ENCODE measurements at regions not wholly inside any gene's neighbourhood (a gene's known extent, or its start where the extent isn't known, plus 50 kb on each side); places are given as distances from the start of the nearest gene placed in this dataset.
"Not testable (repeated sequence)": the region's sequence is repeated elsewhere in the genome, so short reads cannot be mapped to it uniquely, and the experiment has no call there.

DNA sequence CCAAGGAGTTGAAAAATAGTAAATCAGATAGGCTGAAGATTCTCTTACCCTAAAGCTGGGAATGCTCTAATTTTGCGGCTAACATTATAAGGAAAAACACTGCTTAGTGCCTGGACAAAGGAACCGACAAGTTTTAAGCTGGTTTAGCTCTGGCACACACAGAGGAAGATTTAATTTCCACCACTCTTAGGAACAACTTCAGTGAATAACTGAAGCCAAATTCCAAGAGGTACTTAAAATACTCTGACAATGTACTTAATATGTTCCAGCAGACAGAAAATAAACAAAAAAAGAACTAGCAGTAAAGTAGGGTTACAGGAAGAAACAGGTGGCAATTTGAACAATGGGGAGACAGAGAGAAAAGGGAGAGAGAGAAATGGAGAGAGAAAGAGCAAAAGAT lies 340.8 kb upstream of the NDST4 start:
- Histone ChIP-seq H3K4me1 (no peaks in the 10 kb centered on the region; the same call in 1 of the 2 replicates), H3K9me3 (no peaks in the 10 kb centered on the region), H3K4me3 (no peak overlapping the region), H3K27me3 (ENCODE audit: low read depth) (no peaks in the 10 kb centered on the region), H3K36me3 (replicated peaks) (no peaks in the 10 kb centered on the region)
- in situ Hi-C loops (cut with MboI; ENCODE audit: low sequenced_read_pairs), result no loop called here
- DNase-seq (ENCODE audit: low spot score in 2 of 2), result no peak

DNA sequence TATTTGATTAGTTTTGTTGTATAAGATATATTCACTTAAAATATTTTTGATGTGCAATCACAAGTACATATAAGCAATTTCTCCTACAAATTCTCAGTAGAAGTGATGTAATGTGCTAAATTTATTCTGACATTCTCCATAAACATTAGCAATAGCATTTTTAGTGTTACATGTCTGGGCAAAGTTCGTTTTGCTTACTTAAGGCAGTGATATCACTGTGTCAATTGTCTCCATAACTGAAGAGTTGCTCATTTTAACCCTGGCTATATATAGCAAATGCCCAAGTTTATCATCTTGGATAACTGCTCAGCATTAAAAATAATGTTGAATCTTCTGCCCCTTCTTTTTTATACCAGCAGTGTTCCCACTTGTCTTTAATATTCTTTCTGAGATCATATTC lies 340.0 kb upstream of the NDST4 start:
- Histone ChIP-seq H3K9me3 (no peaks in the 10 kb centered on the region), H3K4me1 (no peaks in the 10 kb centered on the region; the same call in 1 of the 2 replicates), H3K4me3 (no peak overlapping the region), H3K27me3 (ENCODE audit: low read depth) (no peaks in the 10 kb centered on the region), H3K36me3 (replicated peaks) (no peaks in the 10 kb centered on the region)
- in situ Hi-C loops (cut with MboI; ENCODE audit: low sequenced_read_pairs), result no loop called here
- DNase-seq (ENCODE audit: low spot score in 2 of 2), result no peak

DNA sequence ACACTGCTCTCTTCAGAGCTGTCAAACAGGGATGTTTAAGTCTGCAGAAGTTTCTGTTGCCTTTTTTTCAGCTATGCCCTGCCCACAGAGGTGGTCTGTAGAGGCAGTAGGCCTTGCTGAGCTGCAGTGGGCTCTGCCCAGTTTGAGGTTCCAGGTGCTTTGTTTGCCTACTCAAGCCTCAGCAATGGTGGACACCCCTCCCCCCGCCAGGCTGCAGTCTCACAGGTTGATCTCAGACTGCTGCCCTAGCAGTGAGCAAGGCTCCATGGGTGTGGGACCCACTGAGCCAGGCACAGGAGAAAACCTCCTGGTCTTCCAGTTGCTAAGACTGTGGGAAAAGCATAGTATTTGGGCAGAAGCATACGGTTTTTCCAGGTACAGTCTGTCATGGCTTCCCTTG lies 338.8 kb upstream of the NDST4 start:
- H3K9me3 ChIP-seq; in situ Hi-C loops (cut with MboI; ENCODE audit: low sequenced_read_pairs); DNase-seq (ENCODE audit: low spot score in 2 of 2); H3K4me1 ChIP-seq; H3K27me3 ChIP-seq (ENCODE audit: low read depth); H3K4me3 ChIP-seq; H3K36me3 ChIP-seq (replicated peaks): not testable (repeated sequence)

DNA sequence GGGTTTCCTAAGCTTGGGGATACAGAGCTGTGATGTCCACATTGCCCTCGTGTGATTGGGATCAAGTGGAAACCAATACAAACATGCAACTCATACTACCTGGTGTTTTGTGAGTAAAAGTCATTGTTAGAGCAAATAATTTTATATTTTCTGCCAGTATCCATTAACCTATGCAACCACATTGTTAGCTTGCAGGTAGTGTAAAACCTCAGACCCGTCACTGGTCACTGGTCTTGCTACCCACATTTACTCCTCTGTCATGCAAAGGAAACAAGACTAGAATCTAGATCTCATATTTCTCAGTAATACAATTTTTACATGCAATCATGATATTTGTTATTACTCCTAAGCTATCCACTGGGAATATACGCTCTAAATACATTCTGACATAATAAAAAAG lies 324.3 kb upstream of the NDST4 start:
- H3K4me1 ChIP-seq, result no peaks in the 10 kb centered on the region
- DNase-seq (ENCODE audit: low spot score in 2 of 2), result no peak
- H3K27me3 ChIP-seq (ENCODE audit: low read depth), result no peaks in the 10 kb centered on the region
- no peak overlapping the region for H3K4me3 ChIP-seq
- in situ Hi-C loops (cut with MboI; ENCODE audit: low sequenced_read_pairs), result no loop called here
- H3K36me3 ChIP-seq (replicated peaks), result no peaks in the 10 kb centered on the region
- H3K9me3 ChIP-seq, result no peaks in the 10 kb centered on the region

DNA sequence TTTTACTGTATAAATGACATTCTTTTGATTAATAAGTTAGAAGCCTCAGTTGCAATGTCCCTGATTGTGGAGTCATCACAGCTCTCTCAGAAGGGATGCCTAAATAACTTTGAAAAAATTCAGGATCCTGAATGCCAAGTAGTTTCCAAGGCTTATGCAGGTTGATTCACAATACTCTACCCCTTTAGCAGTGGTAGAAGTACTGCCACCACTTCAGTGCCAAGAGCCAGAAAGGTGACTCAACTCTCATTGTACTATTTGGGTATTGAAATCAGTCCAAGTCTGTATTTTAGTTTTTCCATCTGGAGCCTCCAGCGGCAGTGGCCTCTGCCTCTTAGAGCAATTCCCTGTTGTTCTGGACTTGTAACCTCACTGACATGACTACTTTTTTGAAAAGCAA lies 320.1 kb upstream of the NDST4 start:
- no peak for DNase-seq (ENCODE audit: low spot score in 2 of 2)
- Histone ChIP-seq H3K27me3 (ENCODE audit: low read depth) (no peaks in the 10 kb centered on the region), H3K4me3 (no peak overlapping the region), H3K36me3 (replicated peaks) (no peaks in the 10 kb centered on the region), H3K4me1 (no peaks in the 10 kb centered on the region), H3K9me3 (no peaks in the 10 kb centered on the region)
- in situ Hi-C loops (cut with MboI; ENCODE audit: low sequenced_read_pairs), result no loop called here

DNA sequence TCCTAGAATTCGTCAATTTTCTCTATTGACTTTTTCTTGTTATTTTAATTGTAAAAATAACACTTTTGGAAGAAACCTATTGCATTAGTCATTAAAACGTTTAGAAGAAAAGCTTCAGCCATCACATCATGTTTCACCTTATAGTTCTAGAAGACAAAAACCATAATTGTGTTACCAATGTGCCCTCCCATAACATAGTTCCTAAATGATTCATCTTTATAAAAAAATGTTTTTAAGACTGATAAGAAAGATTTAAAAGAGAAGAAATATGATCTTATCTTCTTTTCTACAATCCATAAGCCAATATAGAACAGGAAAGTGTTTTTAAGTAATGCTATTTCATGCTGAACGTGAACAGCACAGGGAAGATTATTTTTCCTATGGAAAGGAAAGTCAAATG lies 316.6 kb upstream of the NDST4 start:
- H3K27me3 ChIP-seq (ENCODE audit: low read depth), result no peaks in the 10 kb centered on the region
- DNase-seq (ENCODE audit: low spot score in 2 of 2), result no peak
- peaks cover 6% of the 10 kb centered on the region; the same call in 1 of the 2 replicates for H3K4me1 ChIP-seq
- no peaks in the 10 kb centered on the region for H3K36me3 ChIP-seq (replicated peaks)
- no peak overlapping the region for H3K4me3 ChIP-seq
- no peaks in the 10 kb centered on the region for H3K9me3 ChIP-seq
- in situ Hi-C loops (cut with MboI; ENCODE audit: low sequenced_read_pairs), result no loop called here

DNA sequence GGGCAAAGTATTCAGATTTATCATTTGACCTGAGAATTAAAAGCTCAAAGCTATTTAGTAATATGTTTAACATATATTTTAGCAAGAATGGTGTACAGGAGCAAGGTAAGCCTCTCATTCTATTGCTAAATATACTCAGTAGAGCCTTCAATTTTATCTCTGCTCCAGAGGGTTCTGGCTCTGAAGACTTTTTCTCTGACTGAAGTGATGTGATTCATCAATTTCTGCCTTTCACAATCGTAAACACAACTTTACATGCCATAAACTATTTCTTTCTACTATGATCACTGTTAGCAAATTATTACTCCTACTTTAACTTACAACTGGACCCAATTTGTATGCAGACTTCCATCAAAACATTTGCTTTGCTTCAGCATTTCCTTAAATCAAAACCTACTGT lies 315.0 kb upstream of the NDST4 start:
- in situ Hi-C loops (cut with MboI; ENCODE audit: low sequenced_read_pairs), result no loop called here
- DNase-seq (ENCODE audit: low spot score in 2 of 2), result no peak
- H3K4me3 ChIP-seq, result no peak overlapping the region
- H3K36me3 ChIP-seq (replicated peaks), result no peaks in the 10 kb centered on the region
- no peaks in the 10 kb centered on the region for H3K27me3 ChIP-seq (ENCODE audit: low read depth)
- H3K4me1 ChIP-seq, result peaks cover 6% of the 10 kb centered on the region; the same call in 1 of the 2 replicates
- H3K9me3 ChIP-seq, result no peaks in the 10 kb centered on the region

DNA sequence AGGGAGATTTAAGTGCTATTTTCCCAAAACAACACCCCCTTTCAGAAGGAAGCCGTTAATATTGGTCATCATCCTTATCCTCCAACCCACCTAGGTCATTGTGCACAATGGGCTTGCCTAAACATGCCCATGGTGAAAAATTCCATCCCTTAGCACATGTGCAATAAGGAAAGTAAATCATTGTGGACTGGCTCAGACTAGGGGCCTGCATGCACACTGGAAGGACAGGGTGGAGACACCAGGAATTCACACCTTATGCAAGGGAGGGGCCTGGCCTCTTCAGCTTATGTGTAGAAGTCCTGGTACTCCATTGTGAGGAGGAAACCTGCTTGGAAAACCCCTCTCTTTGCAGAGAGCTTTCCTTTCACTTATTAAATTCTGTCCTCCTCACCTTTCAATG lies 311.4 kb upstream of the NDST4 start:
- in situ Hi-C loops (cut with MboI; ENCODE audit: low sequenced_read_pairs), result no loop called here
- H3K27me3 ChIP-seq (ENCODE audit: low read depth), result no peaks in the 10 kb centered on the region
- H3K9me3 ChIP-seq, result no peaks in the 10 kb centered on the region; the same call in 1 of the 2 replicates
- no peaks in the 10 kb centered on the region for H3K36me3 ChIP-seq (replicated peaks)
- H3K4me3 ChIP-seq, result no peak overlapping the region
- DNase-seq (ENCODE audit: low spot score in 2 of 2), result peak in 1 of 2 experiments; percentile 16
- peaks cover 6% of the 10 kb centered on the region; the same call in 1 of the 2 replicates for H3K4me1 ChIP-seq

DNA sequence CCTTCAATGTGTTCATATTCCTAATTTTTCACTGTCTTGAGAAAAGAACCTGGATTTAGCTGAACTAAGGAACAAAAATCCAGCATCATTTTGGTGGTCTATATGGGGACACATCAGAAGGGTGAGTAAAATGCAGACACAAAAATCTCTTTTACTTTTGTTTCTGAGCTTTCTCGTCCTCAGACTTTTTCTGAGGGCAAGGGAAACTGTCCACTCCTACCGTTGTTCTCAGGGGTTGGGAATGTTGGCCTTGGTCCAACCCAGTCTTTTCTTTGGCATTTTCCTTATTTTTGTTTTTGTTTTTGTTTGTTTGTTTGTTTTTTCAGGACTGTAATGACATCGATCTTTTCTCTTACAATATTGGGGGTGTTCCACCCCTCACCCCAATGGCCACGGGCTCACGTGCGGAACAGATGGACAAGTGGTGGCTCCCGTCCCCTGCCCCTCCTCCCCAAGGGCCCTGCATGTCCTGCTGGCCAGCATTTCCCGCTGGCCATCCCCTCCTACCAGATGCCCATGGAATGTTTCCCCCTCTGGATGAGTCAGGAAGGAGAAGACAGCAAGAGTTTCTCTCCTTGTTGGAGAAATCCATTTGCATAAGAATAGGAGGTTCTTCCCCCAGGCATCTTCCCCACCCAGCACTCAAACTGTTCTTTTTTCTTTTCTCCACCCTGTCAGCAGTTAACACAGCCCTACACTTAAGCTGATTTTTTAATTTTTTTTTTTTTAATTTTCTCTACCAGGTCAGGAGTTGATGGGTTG lies 305.4 kb upstream of the NDST4 start:
- H3K4me3 ChIP-seq, result no peak overlapping the region
- H3K36me3 ChIP-seq (replicated peaks), result no peaks in the 10 kb centered on the region
- H3K27me3 ChIP-seq (ENCODE audit: low read depth), result no peaks in the 10 kb centered on the region
- in situ Hi-C loops (cut with MboI; ENCODE audit: low sequenced_read_pairs), result no loop called here
- H3K9me3 ChIP-seq, result no peaks in the 10 kb centered on the region; the same call in 1 of the 2 replicates
- peak; percentile 17 to 22 for DNase-seq (ENCODE audit: low spot score in 2 of 2)
- H3K4me1 ChIP-seq, result no peaks in the 10 kb centered on the region

DNA sequence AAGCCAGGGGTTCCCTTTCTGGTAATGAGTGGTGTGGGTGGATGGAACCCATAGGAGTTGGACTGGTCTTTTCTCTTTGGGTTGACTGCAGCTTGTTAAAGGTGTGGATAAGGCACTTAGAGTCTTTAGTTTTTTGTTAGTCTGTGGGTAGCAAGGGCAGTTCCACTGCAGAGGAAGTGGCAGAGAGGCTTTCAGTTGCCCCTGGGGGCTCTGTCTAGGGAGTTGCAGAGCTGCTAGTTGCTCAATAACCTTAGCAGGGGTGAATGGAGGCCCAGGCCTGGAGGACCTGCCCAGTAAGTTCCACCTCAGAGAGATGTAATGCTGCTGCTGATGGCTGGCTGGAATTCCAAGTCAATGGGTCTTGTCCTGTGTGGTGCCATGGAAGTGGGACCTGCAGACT lies 282.6 kb upstream of the NDST4 start:
- no peaks in the 10 kb centered on the region for H3K36me3 ChIP-seq (replicated peaks)
- H3K4me3 ChIP-seq, result no peak overlapping the region
- in situ Hi-C loops (cut with MboI; ENCODE audit: low sequenced_read_pairs), result no loop called here
- H3K27me3 ChIP-seq (ENCODE audit: low read depth), result no peaks in the 10 kb centered on the region
- no peaks in the 10 kb centered on the region for H3K4me1 ChIP-seq
- no peak for DNase-seq (ENCODE audit: low spot score in 2 of 2)
- no peaks in the 10 kb centered on the region for H3K9me3 ChIP-seq

DNA sequence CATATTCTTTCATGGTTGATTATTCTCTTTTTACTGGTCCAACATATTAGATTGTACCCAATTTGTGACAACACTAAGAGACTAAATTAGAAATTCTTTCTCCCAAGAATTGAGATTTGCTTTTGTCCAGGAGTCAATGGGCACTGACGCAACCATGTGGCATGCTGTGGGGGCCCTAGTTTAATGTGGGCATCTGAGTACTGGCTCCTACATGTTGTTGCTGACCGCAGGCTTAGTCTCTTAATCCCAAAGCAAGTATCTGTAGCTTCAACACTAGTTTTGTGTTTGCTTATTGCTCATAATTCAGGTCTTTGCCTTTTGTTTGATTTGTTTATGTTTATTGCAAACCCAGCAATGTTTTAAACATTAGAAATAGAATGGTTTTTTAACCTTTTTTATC lies 263.4 kb upstream of the NDST4 start:
- Histone ChIP-seq H3K36me3 (replicated peaks) (no peaks in the 10 kb centered on the region), H3K4me3 (no peak overlapping the region), H3K27me3 (ENCODE audit: low read depth) (no peaks in the 10 kb centered on the region), H3K4me1 (no peaks in the 10 kb centered on the region), H3K9me3 (no peaks in the 10 kb centered on the region)
- in situ Hi-C loops (cut with MboI; ENCODE audit: low sequenced_read_pairs), result no loop called here
- DNase-seq (ENCODE audit: low spot score in 2 of 2), result no peak

DNA sequence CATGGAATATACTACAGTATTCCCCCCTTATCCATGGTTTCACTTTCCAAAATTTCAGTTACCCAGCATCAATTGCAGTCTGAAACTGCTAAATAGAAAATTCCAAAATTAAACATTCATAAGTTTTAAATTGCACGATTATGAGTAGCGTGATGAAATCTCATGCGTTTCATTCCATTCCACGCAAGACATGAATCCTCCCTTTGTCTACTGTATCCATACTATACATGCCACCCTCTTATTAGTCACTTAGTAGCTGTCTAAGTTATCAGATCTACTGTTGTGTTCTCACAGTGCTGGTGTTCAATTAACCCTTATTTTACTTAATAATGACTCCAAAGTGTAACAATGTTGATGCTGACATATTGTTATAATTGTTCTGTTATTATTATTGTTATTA lies 261.2 kb upstream of the NDST4 start:
- no peaks in the 10 kb centered on the region for H3K9me3 ChIP-seq
- no peak overlapping the region for H3K4me3 ChIP-seq
- in situ Hi-C loops (cut with MboI; ENCODE audit: low sequenced_read_pairs), result no loop called here
- H3K27me3 ChIP-seq (ENCODE audit: low read depth), result no peaks in the 10 kb centered on the region
- no peak for DNase-seq (ENCODE audit: low spot score in 2 of 2)
- H3K36me3 ChIP-seq (replicated peaks), result no peaks in the 10 kb centered on the region
- H3K4me1 ChIP-seq, result peaks cover 6% of the 10 kb centered on the region; the same call in 1 of the 2 replicates

DNA sequence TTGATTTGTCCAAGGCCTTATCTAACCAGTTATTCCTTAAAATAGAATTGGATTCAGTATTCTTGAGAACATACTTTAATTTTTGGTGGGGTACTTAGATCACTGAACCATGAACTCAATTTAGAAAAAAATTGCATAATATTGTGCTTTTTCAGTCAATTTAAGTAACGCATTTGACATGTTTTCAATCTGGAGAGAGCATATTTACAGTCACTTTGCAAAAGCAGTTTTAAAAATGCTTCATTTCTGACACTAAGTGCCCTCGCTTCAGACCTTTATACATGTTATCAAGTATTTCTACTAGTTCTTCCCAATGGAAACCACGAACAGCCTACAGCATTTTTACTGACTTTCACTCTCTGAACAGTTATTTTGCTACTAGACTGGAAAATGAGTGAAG lies 257.1 kb upstream of the NDST4 start:
- in situ Hi-C loops (cut with MboI; ENCODE audit: low sequenced_read_pairs), result no loop called here
- peaks cover 6% of the 10 kb centered on the region; the same call in 1 of the 2 replicates for H3K4me1 ChIP-seq
- H3K36me3 ChIP-seq (replicated peaks), result no peaks in the 10 kb centered on the region
- no peaks in the 10 kb centered on the region for H3K9me3 ChIP-seq
- no peaks in the 10 kb centered on the region for H3K27me3 ChIP-seq (ENCODE audit: low read depth)
- no peak for DNase-seq (ENCODE audit: low spot score in 2 of 2)
- no peak overlapping the region for H3K4me3 ChIP-seq

DNA sequence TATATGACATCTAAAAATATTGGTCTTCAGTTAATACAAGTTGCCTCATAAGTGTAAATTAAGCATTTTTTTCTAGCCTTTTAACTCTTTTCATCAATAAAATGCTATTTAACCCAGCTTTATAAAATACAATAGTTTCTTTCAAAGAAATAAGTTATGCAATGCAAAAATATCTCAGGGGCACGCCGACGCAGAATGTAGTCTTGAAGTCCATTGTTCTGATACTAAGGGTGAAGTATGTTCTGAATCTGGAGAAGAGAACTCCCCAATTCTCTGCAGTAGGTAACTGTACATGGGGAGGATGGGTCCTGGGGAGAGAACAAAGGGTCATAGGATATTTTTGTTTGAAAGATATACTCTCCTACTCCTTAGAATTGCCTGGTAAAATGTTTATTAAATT lies 256.6 kb upstream of the NDST4 start:
- in situ Hi-C loops (cut with MboI; ENCODE audit: low sequenced_read_pairs), result no loop called here
- Histone ChIP-seq H3K4me1 (peaks cover 6% of the 10 kb centered on the region; the same call in 1 of the 2 replicates), H3K36me3 (replicated peaks) (no peaks in the 10 kb centered on the region)

DNA sequence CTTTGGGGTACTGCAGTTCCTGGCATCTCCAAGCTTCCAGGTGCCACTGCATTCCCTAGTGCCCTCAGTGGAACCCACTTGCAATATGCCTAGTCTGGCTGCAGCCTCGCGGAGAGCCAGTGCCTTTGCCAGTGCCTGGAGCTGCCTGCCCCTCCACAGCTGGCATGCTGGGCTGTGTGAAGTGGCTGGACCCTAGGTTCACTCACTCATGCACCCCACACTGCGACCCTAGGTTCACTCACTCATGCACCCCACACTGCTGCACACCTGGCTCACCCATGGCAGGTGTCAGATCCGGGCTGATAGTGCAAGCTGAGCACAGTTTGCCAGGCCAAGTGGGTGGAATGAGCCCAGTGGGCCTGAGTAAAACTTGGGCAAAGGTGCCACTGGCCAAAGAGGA lies 253.0 kb upstream of the NDST4 start:
- Histone ChIP-seq H3K4me1 (peaks cover 6% of the 10 kb centered on the region; the same call in 1 of the 2 replicates), H3K9me3 (no peaks in the 10 kb centered on the region), H3K36me3 (replicated peaks) (no peaks in the 10 kb centered on the region), H3K4me3 (no peak overlapping the region), H3K27me3 (ENCODE audit: low read depth) (no peaks in the 10 kb centered on the region)
- in situ Hi-C loops (cut with MboI; ENCODE audit: low sequenced_read_pairs), result no loop called here
- DNase-seq (ENCODE audit: low spot score in 2 of 2), result no peak

More for the DNA sequence above, 256.6 kb upstream of the NDST4 start:
- Histone ChIP-seq H3K9me3 (no peaks in the 10 kb centered on the region), H3K27me3 (ENCODE audit: low read depth) (no peaks in the 10 kb centered on the region), H3K4me3 (no peak overlapping the region)
- DNase-seq (ENCODE audit: low spot score in 2 of 2), result peak in 1 of 2 experiments; percentile 14
